NB4 (cell line): ENCODE measurements at regions not wholly inside any gene's neighbourhood (a gene's known extent, or its start where the extent isn't known, plus 50 kb on each side); places are given as distances from the start of the nearest gene placed in this dataset.

Experiments used
- DNase-seq: peaks from one replicate; pipeline ENCODE4 v3.0.0; 2010; ENCODE audit warnings: low read depth
- H3K4me3 ChIP-seq: one replicate; pipeline ENCODE4 v1.5.1; 2011; ENCODE audit warnings: mild to moderate bottlenecking, low read depth, low read length, moderate library complexity
- CTCF ChIP-seq: IDR thresholded peaks from one replicate; pipeline ENCODE4 v1.5.1; 2012; ENCODE audit warnings: low read depth, low read length
- MAX ChIP-seq: IDR thresholded peaks from 2 replicates; pipeline ENCODE4 v1.6.1; 2011; ENCODE audit warnings: low read depth, low read length
- MYC ChIP-seq: IDR thresholded peaks from 2 replicates; pipeline ENCODE4 v1.6.1; 2011; ENCODE audit warnings: low read depth, low read length
- POLR2A ChIP-seq: IDR thresholded peaks from 2 replicates; pipeline ENCODE4 v1.6.1; 2011; ENCODE audit warnings: mild to moderate bottlenecking; ENCODE audit not compliant: insufficient read length; ENCODE audit errors: extremely low read depth

GRCh38 chr2:120471166-120471565 lies 125.2 kb downstream of the INHBB start:
- DNase-seq = no peak
- H3K4me3 ChIP-seq = no peak overlapping the region
- TF ChIP-seq MAX = no peak
- TF ChIP-seq CTCF = no peak
- TF ChIP-seq POLR2A = no peak
- no peak for TF ChIP-seq MYC

GRCh38 chr2:120472031-120472430 lies 126.1 kb downstream of the INHBB start:
- TF ChIP-seq MYC (no peak), MAX (no peak), CTCF (no peak)
- no peak overlapping the region for H3K4me3 ChIP-seq
- no peak for DNase-seq

GRCh38 chr2:120472891-120473309 lies 127.0 kb downstream of the INHBB start:
- TF ChIP-seq POLR2A = no peak
- no peak for TF ChIP-seq MYC
- TF ChIP-seq CTCF = no peak
- no peak overlapping the region for H3K4me3 ChIP-seq
- DNase-seq = no peak

- TF ChIP-seq POLR2A = no peak
- no peak for TF ChIP-seq MAX
- H3K4me3 ChIP-seq = no peak overlapping the region
- DNase-seq = no peak
Observed at GRCh38 chr2:120473522-120474271, 127.8 kb downstream of the INHBB start.

GRCh38 chr2:120474486-120474885 lies 128.6 kb downstream of the INHBB start:
- H3K4me3 ChIP-seq = no peak overlapping the region
- TF ChIP-seq CTCF = no peak
- no peak for TF ChIP-seq POLR2A
- TF ChIP-seq MAX = no peak
- no peak for TF ChIP-seq MYC
- DNase-seq = no peak

GRCh38 chr2:120476141-120476540 lies 130.2 kb downstream of the INHBB start:
- DNase-seq = no peak
- no peak overlapping the region for H3K4me3 ChIP-seq
- no peak for TF ChIP-seq CTCF
- TF ChIP-seq MAX = no peak
- no peak for TF ChIP-seq POLR2A
- no peak for TF ChIP-seq MYC
